CD14-positive monocyte (primary cell): ENCODE measurements at regions not wholly inside any gene's neighbourhood (a gene's known extent, or its start where the extent isn't known, plus 50 kb on each side); places are given as distances from the start of the nearest gene placed in this dataset.

Experiments used
- DNase-seq, 3 donors: peaks; one replicate each; pipeline ENCODE4 v3.0.0-alpha.2; 2011 to 2022
- H2AFZ ChIP-seq: 2 replicates; pipeline ENCODE4 v1.6.0; 2012; ENCODE audit warnings: mild to moderate bottlenecking, low read depth, low read length, inconsistent platforms; ENCODE audit not compliant: insufficient read depth, poor library complexity, severe bottlenecking
- H3K27ac ChIP-seq, 2 donors: 1 replicate in 1 of 2; 2 replicates in 1 of 2; pipeline ENCODE4 v1.5.1; 2012 to 2013; ENCODE audit warnings: low read length in 2 of 2, control low read depth in 1 of 2, inconsistent platforms in 1 of 2, low read depth in 1 of 2, mild to moderate bottlenecking in 1 of 2
- H3K27me3 ChIP-seq, 2 donors: one replicate each; pipeline versions ENCODE4 v1.6.0 to v1.6.1; 2011 to 2013; ENCODE audit warnings: low read length in 2 of 2; ENCODE audit not compliant: control insufficient read depth in 2 of 2, insufficient read depth in 2 of 2
- H3K36me3 ChIP-seq, 2 donors: replicated peaks in 1 of 2; 1 replicate in 1 of 2; 2 replicates in 1 of 2; pipeline versions ENCODE4 v1.5.1 to v1.6.1; 2012 to 2013; ENCODE audit warnings: low read length in 2 of 2, control low read depth in 1 of 2, inconsistent platforms in 1 of 2, mild to moderate bottlenecking in 1 of 2; ENCODE audit not compliant: insufficient read depth in 2 of 2, control insufficient read depth in 1 of 2
- H3K4me1 ChIP-seq, 2 donors: 1 replicate in 1 of 2; 2 replicates in 1 of 2; pipeline versions ENCODE4 v1.5.1 to v1.6.1; 2012 to 2013; ENCODE audit warnings: low read length in 2 of 2, control low read depth in 1 of 2, inconsistent platforms in 1 of 2, mild to moderate bottlenecking in 1 of 2, moderate library complexity in 1 of 2; ENCODE audit not compliant: insufficient read depth in 2 of 2, control insufficient read depth in 1 of 2
- H3K4me2 ChIP-seq: replicated peaks from 2 replicates; pipeline ENCODE3; 2012; ENCODE audit warnings: low read length, moderate library complexity, mild to moderate bottlenecking; ENCODE audit not compliant: poor library complexity, severe bottlenecking; ENCODE audit errors: extremely low read depth
- H3K4me3 ChIP-seq, 3 experiments: fragments of 200-600 bp in 1 of 3; sonication (generic) in 1 of 3; replicated peaks in 1 of 3; 1 replicate in 2 of 3; 2 replicates in 1 of 3; pipeline ENCODE4 v1.5.1; 2011 to 2013; ENCODE audit warnings: low read length in 3 of 3, mild to moderate bottlenecking in 3 of 3, control low read depth in 2 of 3, low read depth in 2 of 3, inconsistent platforms in 1 of 3, moderate library complexity in 1 of 3
- H3K79me2 ChIP-seq: 2 replicates; pipeline ENCODE4 v1.6.0; 2012; ENCODE audit warnings: mild to moderate bottlenecking, control low read depth, inconsistent platforms, low read length, moderate library complexity; ENCODE audit not compliant: insufficient read depth
- H3K9ac ChIP-seq: 2 replicates; pipeline ENCODE4 v1.6.0; 2017; ENCODE audit warnings: low read length, mild to moderate bottlenecking; ENCODE audit not compliant: insufficient read depth, poor library complexity, severe bottlenecking
- H3K9me3 ChIP-seq, 2 donors: replicated peaks in 1 of 2; 1 replicate in 1 of 2; 2 replicates in 1 of 2; pipeline versions ENCODE4 v1.5.1 to v1.6.1; 2012 to 2013; ENCODE audit warnings: low read length in 2 of 2, control low read depth in 1 of 2; ENCODE audit not compliant: control insufficient read depth in 1 of 2, insufficient read depth in 1 of 2
- H4K20me1 ChIP-seq: 2 replicates; pipeline ENCODE4 v1.6.0; 2012; ENCODE audit warnings: mild to moderate bottlenecking, low read length, control low read depth, moderate library complexity; ENCODE audit not compliant: insufficient read depth
- H3K27ac Mint-ChIP-seq, 7 donors: one replicate each; pipeline ENCODE4 v1.8.0; 2020; ENCODE audit warnings: mild to moderate bottlenecking in 7 of 7, mixed read lengths in 7 of 7, moderate library complexity in 6 of 7, inconsistent platforms in 2 of 7
- H3K27me3 Mint-ChIP-seq, 3 donors: one replicate each; pipeline ENCODE4 v1.8.0; 2021 to 2022; ENCODE audit warnings: low read depth in 3 of 3, mild to moderate bottlenecking in 3 of 3, mixed read lengths in 3 of 3, moderate library complexity in 3 of 3, inconsistent platforms in 1 of 3
- H3K36me3 Mint-ChIP-seq, 2 donors: one replicate each; pipeline ENCODE4 v1.8.0; 2020; ENCODE audit warnings: mixed read lengths in 2 of 2, inconsistent platforms in 1 of 2, mild to moderate bottlenecking in 1 of 2
- H3K4me1 Mint-ChIP-seq: one replicate; pipeline ENCODE4 v1.8.0; 2020; ENCODE audit warnings: mild to moderate bottlenecking, mixed read lengths
- H3K4me3 Mint-ChIP-seq, 2 donors: one replicate each; pipeline ENCODE4 v1.8.0; 2020; ENCODE audit warnings: mild to moderate bottlenecking in 2 of 2, mixed read lengths in 2 of 2, moderate library complexity in 1 of 2
- H3K9me3 Mint-ChIP-seq, 7 donors: one replicate each; pipeline ENCODE4 v1.8.0; 2020 to 2022; ENCODE audit warnings: mixed read lengths in 7 of 7, mild to moderate bottlenecking in 6 of 7, moderate library complexity in 6 of 7, inconsistent platforms in 2 of 7
- CTCF ChIP-seq: fragments of 200-600 bp; IDR thresholded peaks from one replicate; pipeline ENCODE4 v1.8.0; 2022; ENCODE audit warnings: antibody characterized with exemption, mild to moderate bottlenecking
- WGBS: methylation state at CpG from one replicate; pipeline ENCODE4 v1.1.5; 2013; ENCODE audit warnings: missing lambda C conversion rate; ENCODE audit not compliant: insufficient coverage; 5-methylcytosine and 5-hydroxymethylcytosine counted together
- intact Hi-C, 2 donors: fragments of 100-400 bp; cut with micrococcal nuclease; formaldehyde crosslinking; loops; one replicate each; pipeline versions ENCODE4 v1.15.0 to v1.15.1; 2023

- H3K27me3 ChIP-seq: no peaks in the 10 kb centered on the region
- no peaks in the 10 kb centered on the region for H3K4me1 ChIP-seq
- no peaks in the 10 kb centered on the region for H3K36me3 Mint-ChIP-seq
- H4K20me1 ChIP-seq: no peaks in the 10 kb centered on the region
- no peak overlapping the region for H2AFZ ChIP-seq
- no peak overlapping the region for H3K4me3 Mint-ChIP-seq
- no peaks in the 10 kb centered on the region for H3K79me2 ChIP-seq
- DNase-seq: no peak
- intact Hi-C loops: no loop called here
- peaks cover 24 to 36% of the 10 kb centered on the region in 2 donors for H3K9me3 ChIP-seq
- no peaks in the 10 kb centered on the region for H3K36me3 ChIP-seq
- H3K27me3 Mint-ChIP-seq: no peaks in the 10 kb centered on the region
- 65% methylated on average over 4 of the region's 7 CpGs for WGBS
- H3K9me3 Mint-ChIP-seq: peaks cover 7 to 18% (median 11%) of the 10 kb centered on the region in 7 donors
- no peaks in the 10 kb centered on the region for H3K4me1 Mint-ChIP-seq
- no peak overlapping the region for H3K4me2 ChIP-seq
- no peak overlapping the region for H3K27ac ChIP-seq
- H3K9ac ChIP-seq: no peak overlapping the region
- H3K27ac Mint-ChIP-seq: no peak overlapping the region
- H3K4me3 ChIP-seq: no peak overlapping the region
- no peak for TF ChIP-seq CTCF
Measured at GRCh38 chr15:26449291-26449690, 323.6 kb downstream of the GABRB3 start.

GRCh38 chr15:26443321-26443720 lies 329.5 kb downstream of the GABRB3 start:
- intact Hi-C loops: no loop called here
- H3K4me1 Mint-ChIP-seq: no peaks in the 10 kb centered on the region

More at GRCh38 chr15:26443321-26443720, 329.5 kb downstream of the GABRB3 start:
- Mint-ChIP-seq H3K36me3 (no peaks in the 10 kb centered on the region), H3K9me3 (peaks cover 2 to 26% (median 15%) of the 10 kb centered on the region in 7 donors), H3K27ac (no peak overlapping the region), H3K27me3 (no peaks in the 10 kb centered on the region), H3K4me3 (no peak overlapping the region)
- Histone ChIP-seq H2AFZ (no peak overlapping the region), H3K27me3 (no peaks in the 10 kb centered on the region), H3K27ac (no peak overlapping the region), H3K4me2 (no peak overlapping the region), H3K4me1 (no peaks in the 10 kb centered on the region), H3K9me3 (peaks cover 19 to 29% of the 10 kb centered on the region in 2 donors), H3K79me2 (no peaks in the 10 kb centered on the region), H4K20me1 (no peaks in the 10 kb centered on the region), H3K36me3 (no peaks in the 10 kb centered on the region), H3K4me3 (no peak overlapping the region), H3K9ac (no peak overlapping the region)
- 100% methylated on average over 1 of the region's 4 CpGs for WGBS
- no peak for DNase-seq
- no peak for TF ChIP-seq CTCF
